ENCODE measurements at regions not wholly inside any gene's neighbourhood (a gene's known extent, or its start where the extent isn't known, plus 50 kb on each side); places are given as distances from the start of the nearest gene placed in this dataset.

- TF ChIP-seq CTCF (IDR thresholded peaks at IDR 0.05) (no peak), POLR2A (IDR thresholded peaks at IDR 0.05) (no peak), POLR2AphosphoS5 (IDR thresholded peaks at IDR 0.05) (no peak), EP300 (IDR thresholded peaks at IDR 0.05) (no peak)
Observed at GRCh38 chr7:155874411-155874810, 62.1 kb upstream of the SHH start.
